Endodermal cell (in vitro differentiated cells): ENCODE measurements at regions not wholly inside any gene's neighbourhood (a gene's known extent, or its start where the extent isn't known, plus 50 kb on each side); places are given as distances from the start of the nearest gene placed in this dataset.

Experiments
- DNase-seq: peaks from one replicate; pipeline ENCODE4 v3.0.0-alpha.2; 2017
- H3K27ac ChIP-seq: 2 replicates; pipeline ENCODE4 v1.5.1; 2013; ENCODE audit warnings: mild to moderate bottlenecking, low read depth, low read length, moderate library complexity
- H3K27me3 ChIP-seq: 2 replicates; pipeline ENCODE4 v1.6.1; 2013; ENCODE audit warnings: mild to moderate bottlenecking, low read length, moderate library complexity; ENCODE audit not compliant: insufficient read depth, control insufficient read depth, poor library complexity, severe bottlenecking
- H3K36me3 ChIP-seq: 2 replicates; pipeline ENCODE4 v1.7.0; 2013; ENCODE audit warnings: mild to moderate bottlenecking, low read length, moderate library complexity; ENCODE audit not compliant: control insufficient read depth, insufficient read depth
- H3K4me1 ChIP-seq: one replicate; pipeline ENCODE4 v1.7.0; 2013; ENCODE audit warnings: low read length; ENCODE audit not compliant: control insufficient read depth, insufficient read depth
- H3K4me3 ChIP-seq: 2 replicates; pipeline ENCODE4 v1.5.1; 2013; ENCODE audit warnings: mild to moderate bottlenecking, low read length, moderate library complexity
- H3K9ac ChIP-seq: 2 replicates; pipeline ENCODE4 v1.6.1; 2013; ENCODE audit warnings: mild to moderate bottlenecking, low read length, moderate library complexity; ENCODE audit not compliant: poor library complexity, severe bottlenecking; ENCODE audit errors: extremely low read depth
- H3K9me3 ChIP-seq: 2 replicates; pipeline ENCODE4 v1.6.1; 2013; ENCODE audit warnings: mild to moderate bottlenecking, low read length, moderate library complexity; ENCODE audit not compliant: control insufficient read depth
- H3K27ac Mint-ChIP-seq: 2 replicates; pipeline ENCODE4 v1.8.0; 2020; ENCODE audit warnings: mixed read lengths
- H3K27me3 Mint-ChIP-seq: 2 replicates; pipeline ENCODE4 v1.8.0; 2021; ENCODE audit warnings: mild to moderate bottlenecking, mixed read lengths; ENCODE audit not compliant: insufficient read depth
- H3K36me3 Mint-ChIP-seq: 2 replicates; pipeline ENCODE4 v1.8.0; 2020; ENCODE audit warnings: low read depth, mixed read lengths
- H3K4me1 Mint-ChIP-seq: 2 replicates; pipeline ENCODE4 v1.8.0; 2020; ENCODE audit warnings: mixed read lengths
- H3K4me3 Mint-ChIP-seq: 2 replicates; pipeline ENCODE4 v1.8.0; 2020; ENCODE audit warnings: mild to moderate bottlenecking, moderate library complexity, mixed read lengths
- H3K9me3 Mint-ChIP-seq: 2 replicates; pipeline ENCODE4 v1.8.0; 2020; ENCODE audit warnings: mild to moderate bottlenecking, mixed read lengths
- WGBS, 2 experiments: methylation state at CpG; one replicate each; pipeline versions ENCODE4 v1.1.5 to v1.1.7; 2013; ENCODE audit warnings: missing lambda C conversion rate in 2 of 2, mixed read lengths in 1 of 2; ENCODE audit not compliant: insufficient coverage in 1 of 2, insufficient read length in 1 of 2; 5-methylcytosine and 5-hydroxymethylcytosine counted together
- TF ChIP-seq, protein P1 (sequence below): fragments of 200-600 bp; sonication (generic); conservative IDR thresholded peaks from 2 replicates; pipeline ENCODE4 v1.5.0; 2021; ENCODE audit warnings: antibody characterized with exemption, mild to moderate bottlenecking

GRCh38 chr2:5895284-5895683, 203.1 kb downstream of the SOX11 start:
- H3K27me3 ChIP-seq: no peaks in the 10 kb centered on the region
- no peaks in the 10 kb centered on the region for H3K36me3 Mint-ChIP-seq
- no peaks in the 10 kb centered on the region for H3K9me3 ChIP-seq
- WGBS, 2 experiments: 93 to 96% methylated on average over 11 of the region's 11 CpGs
- no peaks in the 10 kb centered on the region for H3K27me3 Mint-ChIP-seq
- TF ChIP-seq, protein P1, sequence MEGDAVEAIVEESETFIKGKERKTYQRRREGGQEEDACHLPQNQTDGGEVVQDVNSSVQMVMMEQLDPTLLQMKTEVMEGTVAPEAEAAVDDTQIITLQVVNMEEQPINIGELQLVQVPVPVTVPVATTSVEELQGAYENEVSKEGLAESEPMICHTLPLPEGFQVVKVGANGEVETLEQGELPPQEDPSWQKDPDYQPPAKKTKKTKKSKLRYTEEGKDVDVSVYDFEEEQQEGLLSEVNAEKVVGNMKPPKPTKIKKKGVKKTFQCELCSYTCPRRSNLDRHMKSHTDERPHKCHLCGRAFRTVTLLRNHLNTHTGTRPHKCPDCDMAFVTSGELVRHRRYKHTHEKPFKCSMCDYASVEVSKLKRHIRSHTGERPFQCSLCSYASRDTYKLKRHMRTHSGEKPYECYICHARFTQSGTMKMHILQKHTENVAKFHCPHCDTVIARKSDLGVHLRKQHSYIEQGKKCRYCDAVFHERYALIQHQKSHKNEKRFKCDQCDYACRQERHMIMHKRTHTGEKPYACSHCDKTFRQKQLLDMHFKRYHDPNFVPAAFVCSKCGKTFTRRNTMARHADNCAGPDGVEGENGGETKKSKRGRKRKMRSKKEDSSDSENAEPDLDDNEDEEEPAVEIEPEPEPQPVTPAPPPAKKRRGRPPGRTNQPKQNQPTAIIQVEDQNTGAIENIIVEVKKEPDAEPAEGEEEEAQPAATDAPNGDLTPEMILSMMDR: no peak
- no peak overlapping the region for H3K27ac ChIP-seq
- no peaks in the 10 kb centered on the region for H3K4me1 Mint-ChIP-seq
- no peaks in the 10 kb centered on the region for H3K36me3 ChIP-seq
- no peak overlapping the region for H3K4me3 Mint-ChIP-seq
- no peaks in the 10 kb centered on the region for H3K4me1 ChIP-seq
- no peak overlapping the region for H3K4me3 ChIP-seq
- H3K27ac Mint-ChIP-seq: no peak overlapping the region
- H3K9ac ChIP-seq: no peak overlapping the region
- no peaks in the 10 kb centered on the region for H3K9me3 Mint-ChIP-seq
- DNase-seq: no peak

DNA sequence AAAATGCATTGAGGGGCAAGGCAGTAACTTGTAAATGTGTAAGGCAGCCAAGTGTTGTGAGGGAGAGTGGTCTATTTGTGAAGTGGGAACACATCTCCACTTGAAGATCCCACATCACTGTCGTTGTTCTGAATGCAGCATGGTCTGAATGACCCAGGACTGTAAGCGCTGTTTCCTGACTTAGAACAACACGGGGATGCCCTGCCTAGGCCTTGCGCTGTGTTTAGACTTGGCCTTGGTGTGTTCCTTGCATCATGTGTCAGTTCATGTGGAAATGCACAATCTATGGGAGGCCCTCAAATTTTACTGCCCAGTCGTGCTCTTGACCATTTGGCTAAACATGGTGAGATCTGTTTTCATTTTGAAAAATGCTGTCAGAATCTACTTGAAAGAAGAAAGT, 205.1 kb downstream of the SOX11 start:
- no peak overlapping the region for H3K4me3 Mint-ChIP-seq
- H3K27ac Mint-ChIP-seq: no peak overlapping the region
- WGBS, 2 experiments: 91 to 92% methylated on average over 4 to 5 of the region's 5 CpGs
- no peaks in the 10 kb centered on the region for H3K36me3 Mint-ChIP-seq
- Histone ChIP-seq H3K9ac (no peak overlapping the region), H3K4me1 (no peaks in the 10 kb centered on the region), H3K27me3 (no peaks in the 10 kb centered on the region), H3K9me3 (no peaks in the 10 kb centered on the region), H3K4me3 (no peak overlapping the region), H3K36me3 (no peaks in the 10 kb centered on the region), H3K27ac (no peak overlapping the region)
- no peaks in the 10 kb centered on the region for H3K27me3 Mint-ChIP-seq
- H3K4me1 Mint-ChIP-seq: no peaks in the 10 kb centered on the region
- TF ChIP-seq, protein P1: no peak
- no peak for DNase-seq
- no peaks in the 10 kb centered on the region for H3K9me3 Mint-ChIP-seq

DNA sequence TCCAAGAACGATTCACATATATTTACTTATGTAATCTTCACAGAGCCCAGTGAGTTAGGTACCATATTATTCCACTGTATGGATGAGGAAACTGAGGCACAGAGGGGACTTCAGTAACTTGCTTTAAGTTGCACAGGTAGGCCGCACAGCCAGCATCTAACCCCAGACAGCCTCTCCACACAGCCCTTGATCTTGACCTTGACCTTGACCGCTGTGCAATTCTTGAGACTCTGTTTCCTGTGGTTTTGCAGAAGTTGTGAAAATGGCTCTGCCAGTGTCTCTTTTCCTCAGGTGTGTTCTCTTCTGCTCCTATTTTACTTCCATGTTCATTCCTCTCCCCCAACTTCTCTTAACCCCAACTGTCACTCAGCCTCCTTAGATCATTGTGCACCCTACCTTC, 206.5 kb downstream of the SOX11 start:
- H3K4me1 ChIP-seq: no peaks in the 10 kb centered on the region
- no peaks in the 10 kb centered on the region for H3K27me3 Mint-ChIP-seq
- H3K27ac Mint-ChIP-seq: no peak overlapping the region
- H3K9me3 Mint-ChIP-seq: no peaks in the 10 kb centered on the region
- no peaks in the 10 kb centered on the region for H3K36me3 ChIP-seq
- no peak for DNase-seq
- H3K9me3 ChIP-seq: no peaks in the 10 kb centered on the region
- TF ChIP-seq, protein P1: no peak
- no peak overlapping the region for H3K9ac ChIP-seq
- H3K4me3 Mint-ChIP-seq: no peak overlapping the region
- no peaks in the 10 kb centered on the region for H3K4me1 Mint-ChIP-seq
- no peaks in the 10 kb centered on the region for H3K27me3 ChIP-seq
- no peaks in the 10 kb centered on the region for H3K36me3 Mint-ChIP-seq
- H3K4me3 ChIP-seq: no peak overlapping the region
- WGBS, 2 experiments: 91% methylated on average over 3 of the region's 3 CpGs; no CpG with 5 or more reads in 1 of the 2 experiments
- no peak overlapping the region for H3K27ac ChIP-seq
